ENCODE measurements at regions not wholly inside any gene's neighbourhood (a gene's known extent, or its start where the extent isn't known, plus 50 kb on each side); places are given as distances from the start of the nearest gene placed in this dataset.

DNA sequence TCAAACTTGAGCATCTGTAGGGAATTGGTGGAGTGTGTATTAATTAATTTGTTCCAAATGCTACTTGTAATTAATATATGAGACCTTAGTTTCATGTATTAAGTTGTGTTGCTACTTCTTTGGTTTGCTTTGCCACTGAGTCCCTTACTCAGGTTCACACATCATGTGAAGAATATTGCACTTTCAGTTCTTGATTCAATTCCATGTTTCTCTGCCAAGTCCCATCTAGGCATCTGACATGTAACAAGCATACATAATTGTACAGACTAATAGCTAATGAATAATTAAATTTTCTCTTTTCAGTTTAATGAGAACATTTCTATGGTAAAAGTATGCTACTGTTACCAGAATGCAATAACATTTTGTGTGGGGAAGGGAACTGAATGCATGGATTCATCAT lies 640.0 kb downstream of the TMTC2 start (continued):
- TF ChIP-seq, protein P1, sequence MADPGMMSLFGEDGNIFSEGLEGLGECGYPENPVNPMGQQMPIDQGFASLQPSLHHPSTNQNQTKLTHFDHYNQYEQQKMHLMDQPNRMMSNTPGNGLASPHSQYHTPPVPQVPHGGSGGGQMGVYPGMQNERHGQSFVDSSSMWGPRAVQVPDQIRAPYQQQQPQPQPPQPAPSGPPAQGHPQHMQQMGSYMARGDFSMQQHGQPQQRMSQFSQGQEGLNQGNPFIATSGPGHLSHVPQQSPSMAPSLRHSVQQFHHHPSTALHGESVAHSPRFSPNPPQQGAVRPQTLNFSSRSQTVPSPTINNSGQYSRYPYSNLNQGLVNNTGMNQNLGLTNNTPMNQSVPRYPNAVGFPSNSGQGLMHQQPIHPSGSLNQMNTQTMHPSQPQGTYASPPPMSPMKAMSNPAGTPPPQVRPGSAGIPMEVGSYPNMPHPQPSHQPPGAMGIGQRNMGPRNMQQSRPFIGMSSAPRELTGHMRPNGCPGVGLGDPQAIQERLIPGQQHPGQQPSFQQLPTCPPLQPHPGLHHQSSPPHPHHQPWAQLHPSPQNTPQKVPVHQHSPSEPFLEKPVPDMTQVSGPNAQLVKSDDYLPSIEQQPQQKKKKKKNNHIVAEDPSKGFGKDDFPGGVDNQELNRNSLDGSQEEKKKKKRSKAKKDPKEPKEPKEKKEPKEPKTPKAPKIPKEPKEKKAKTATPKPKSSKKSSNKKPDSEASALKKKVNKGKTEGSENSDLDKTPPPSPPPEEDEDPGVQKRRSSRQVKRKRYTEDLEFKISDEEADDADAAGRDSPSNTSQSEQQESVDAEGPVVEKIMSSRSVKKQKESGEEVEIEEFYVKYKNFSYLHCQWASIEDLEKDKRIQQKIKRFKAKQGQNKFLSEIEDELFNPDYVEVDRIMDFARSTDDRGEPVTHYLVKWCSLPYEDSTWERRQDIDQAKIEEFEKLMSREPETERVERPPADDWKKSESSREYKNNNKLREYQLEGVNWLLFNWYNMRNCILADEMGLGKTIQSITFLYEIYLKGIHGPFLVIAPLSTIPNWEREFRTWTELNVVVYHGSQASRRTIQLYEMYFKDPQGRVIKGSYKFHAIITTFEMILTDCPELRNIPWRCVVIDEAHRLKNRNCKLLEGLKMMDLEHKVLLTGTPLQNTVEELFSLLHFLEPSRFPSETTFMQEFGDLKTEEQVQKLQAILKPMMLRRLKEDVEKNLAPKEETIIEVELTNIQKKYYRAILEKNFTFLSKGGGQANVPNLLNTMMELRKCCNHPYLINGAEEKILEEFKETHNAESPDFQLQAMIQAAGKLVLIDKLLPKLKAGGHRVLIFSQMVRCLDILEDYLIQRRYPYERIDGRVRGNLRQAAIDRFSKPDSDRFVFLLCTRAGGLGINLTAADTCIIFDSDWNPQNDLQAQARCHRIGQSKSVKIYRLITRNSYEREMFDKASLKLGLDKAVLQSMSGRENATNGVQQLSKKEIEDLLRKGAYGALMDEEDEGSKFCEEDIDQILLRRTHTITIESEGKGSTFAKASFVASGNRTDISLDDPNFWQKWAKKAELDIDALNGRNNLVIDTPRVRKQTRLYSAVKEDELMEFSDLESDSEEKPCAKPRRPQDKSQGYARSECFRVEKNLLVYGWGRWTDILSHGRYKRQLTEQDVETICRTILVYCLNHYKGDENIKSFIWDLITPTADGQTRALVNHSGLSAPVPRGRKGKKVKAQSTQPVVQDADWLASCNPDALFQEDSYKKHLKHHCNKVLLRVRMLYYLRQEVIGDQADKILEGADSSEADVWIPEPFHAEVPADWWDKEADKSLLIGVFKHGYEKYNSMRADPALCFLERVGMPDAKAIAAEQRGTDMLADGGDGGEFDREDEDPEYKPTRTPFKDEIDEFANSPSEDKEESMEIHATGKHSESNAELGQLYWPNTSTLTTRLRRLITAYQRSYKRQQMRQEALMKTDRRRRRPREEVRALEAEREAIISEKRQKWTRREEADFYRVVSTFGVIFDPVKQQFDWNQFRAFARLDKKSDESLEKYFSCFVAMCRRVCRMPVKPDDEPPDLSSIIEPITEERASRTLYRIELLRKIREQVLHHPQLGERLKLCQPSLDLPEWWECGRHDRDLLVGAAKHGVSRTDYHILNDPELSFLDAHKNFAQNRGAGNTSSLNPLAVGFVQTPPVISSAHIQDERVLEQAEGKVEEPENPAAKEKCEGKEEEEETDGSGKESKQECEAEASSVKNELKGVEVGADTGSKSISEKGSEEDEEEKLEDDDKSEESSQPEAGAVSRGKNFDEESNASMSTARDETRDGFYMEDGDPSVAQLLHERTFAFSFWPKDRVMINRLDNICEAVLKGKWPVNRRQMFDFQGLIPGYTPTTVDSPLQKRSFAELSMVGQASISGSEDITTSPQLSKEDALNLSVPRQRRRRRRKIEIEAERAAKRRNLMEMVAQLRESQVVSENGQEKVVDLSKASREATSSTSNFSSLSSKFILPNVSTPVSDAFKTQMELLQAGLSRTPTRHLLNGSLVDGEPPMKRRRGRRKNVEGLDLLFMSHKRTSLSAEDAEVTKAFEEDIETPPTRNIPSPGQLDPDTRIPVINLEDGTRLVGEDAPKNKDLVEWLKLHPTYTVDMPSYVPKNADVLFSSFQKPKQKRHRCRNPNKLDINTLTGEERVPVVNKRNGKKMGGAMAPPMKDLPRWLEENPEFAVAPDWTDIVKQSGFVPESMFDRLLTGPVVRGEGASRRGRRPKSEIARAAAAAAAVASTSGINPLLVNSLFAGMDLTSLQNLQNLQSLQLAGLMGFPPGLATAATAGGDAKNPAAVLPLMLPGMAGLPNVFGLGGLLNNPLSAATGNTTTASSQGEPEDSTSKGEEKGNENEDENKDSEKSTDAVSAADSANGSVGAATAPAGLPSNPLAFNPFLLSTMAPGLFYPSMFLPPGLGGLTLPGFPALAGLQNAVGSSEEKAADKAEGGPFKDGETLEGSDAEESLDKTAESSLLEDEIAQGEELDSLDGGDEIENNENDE (IDR thresholded peaks at IDR 0.05; ENCODE audit: insufficient replicate concordance, low read length) = no peak
- TF ChIP-seq SUZ12 (IDR thresholded peaks at IDR 0.05; ENCODE audit: low read length) (no peak), KDM5A (IDR thresholded peaks at IDR 0.05; ENCODE audit: low read length) (no peak), RBBP5 (IDR thresholded peaks at IDR 0.05; ENCODE audit: borderline replicate concordance, low read depth, low read length) (no peak), EZH2 (IDR thresholded peaks at IDR 0.05; ENCODE audit: low read depth, low read length, severe bottlenecking) (no peak), KDM1A (IDR thresholded peaks at IDR 0.05; ENCODE audit: borderline replicate concordance, low read length) (no peak), JUN (IDR thresholded peaks at IDR 0.05; ENCODE audit: low read depth, low read length) (no peak)
- TF ChIP-seq, protein P2, sequence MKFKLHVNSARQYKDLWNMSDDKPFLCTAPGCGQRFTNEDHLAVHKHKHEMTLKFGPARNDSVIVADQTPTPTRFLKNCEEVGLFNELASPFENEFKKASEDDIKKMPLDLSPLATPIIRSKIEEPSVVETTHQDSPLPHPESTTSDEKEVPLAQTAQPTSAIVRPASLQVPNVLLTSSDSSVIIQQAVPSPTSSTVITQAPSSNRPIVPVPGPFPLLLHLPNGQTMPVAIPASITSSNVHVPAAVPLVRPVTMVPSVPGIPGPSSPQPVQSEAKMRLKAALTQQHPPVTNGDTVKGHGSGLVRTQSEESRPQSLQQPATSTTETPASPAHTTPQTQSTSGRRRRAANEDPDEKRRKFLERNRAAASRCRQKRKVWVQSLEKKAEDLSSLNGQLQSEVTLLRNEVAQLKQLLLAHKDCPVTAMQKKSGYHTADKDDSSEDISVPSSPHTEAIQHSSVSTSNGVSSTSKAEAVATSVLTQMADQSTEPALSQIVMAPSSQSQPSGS (IDR thresholded peaks at IDR 0.05; ENCODE audit: low read length) = no peak
- TF ChIP-seq, protein P3, sequence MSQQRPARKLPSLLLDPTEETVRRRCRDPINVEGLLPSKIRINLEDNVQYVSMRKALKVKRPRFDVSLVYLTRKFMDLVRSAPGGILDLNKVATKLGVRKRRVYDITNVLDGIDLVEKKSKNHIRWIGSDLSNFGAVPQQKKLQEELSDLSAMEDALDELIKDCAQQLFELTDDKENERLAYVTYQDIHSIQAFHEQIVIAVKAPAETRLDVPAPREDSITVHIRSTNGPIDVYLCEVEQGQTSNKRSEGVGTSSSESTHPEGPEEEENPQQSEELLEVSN (IDR thresholded peaks at IDR 0.05) = no peak

All from H1 (cell line).